ENCODE measurements at regions not wholly inside any gene's neighbourhood (a gene's known extent, or its start where the extent isn't known, plus 50 kb on each side); places are given as distances from the start of the nearest gene placed in this dataset.

- DNase-seq (ENCODE audit: low read depth in 1 of 2, low spot score in 2 of 2): no peak
- Histone ChIP-seq H3K79me1 (ENCODE audit: low read depth, low read length) (no peaks in the 10 kb centered on the region), H3K4me2 (ENCODE audit: insufficient read depth in 1 of 2, low read depth in 2 of 2, low read length in 2 of 2) (no peak overlapping the region), H4K20me1 (replicated peaks in 1 of 2; ENCODE audit: control insufficient read depth in 1 of 2, insufficient read depth in 2 of 2, low read length in 2 of 2) (no peaks in the 10 kb centered on the region), H3K14ac (ENCODE audit: insufficient read length) (no peak overlapping the region), H2BK15ac (ENCODE audit: low read length) (no peak overlapping the region), H4K8ac (ENCODE audit: extremely low read depth, insufficient read depth, low read length) (no peak overlapping the region), H3K27me3 (replicated peaks in 1 of 4; ENCODE audit: control insufficient read depth in 3 of 4, extremely low read depth in 1 of 4, insufficient read depth in 3 of 4, low read length in 3 of 4) (no peaks in the 10 kb centered on the region), H4K91ac (replicated peaks; ENCODE audit: insufficient read length, low read length) (no peak overlapping the region), H3K4ac (replicated peaks; ENCODE audit: insufficient read length, low read depth, low read length) (no peak overlapping the region), H2BK12ac (ENCODE audit: low read depth, low read length) (no peak overlapping the region), H2BK20ac (ENCODE audit: low read length) (no peak overlapping the region), H2AFZ (ENCODE audit: low read length) (no peak overlapping the region), H2BK5ac (ENCODE audit: low read depth, low read length) (no peak overlapping the region), H3K79me2 (ENCODE audit: control insufficient read depth in 1 of 2, insufficient read depth in 2 of 2, low read length in 2 of 2) (no peaks in the 10 kb centered on the region), H3K18ac (ENCODE audit: extremely low read depth, low read length) (no peak overlapping the region), H3K56ac (replicated peaks; ENCODE audit: insufficient read length, low read depth, low read length) (no peak overlapping the region), H2AK5ac (ENCODE audit: low read depth, low read length) (no peak overlapping the region), H4K5ac (ENCODE audit: insufficient read length, low read depth, low read length) (no peak overlapping the region), H3K27ac (ENCODE audit: low read depth, low read length) (no peak overlapping the region), H3K9me3 (ENCODE audit: insufficient read depth in 2 of 2, low read depth in 1 of 2, low read length in 1 of 2) (no peaks in the 10 kb centered on the region), H2BK120ac (replicated peaks; ENCODE audit: low read depth, low read length) (no peak overlapping the region), H3K9ac (replicated peaks in 1 of 4; ENCODE audit: extremely low read depth in 1 of 4, low read depth in 3 of 4, low read length in 3 of 4) (no peak overlapping the region), H3K23me2 (ENCODE audit: low read depth, low read length) (no peaks in the 10 kb centered on the region), H3K23ac (ENCODE audit: insufficient read length) (no peak overlapping the region), H3K4me3 (ENCODE audit: extremely low read depth in 1 of 4, insufficient read depth in 2 of 4, low read depth in 3 of 4, low read length in 4 of 4) (no peak overlapping the region), H3K4me1 (replicated peaks in 1 of 4; ENCODE audit: control insufficient read depth in 3 of 4, insufficient read depth in 4 of 4, low read length in 3 of 4) (no peaks in the 10 kb centered on the region), H3K36me3 (ENCODE audit: control insufficient read depth in 2 of 4, insufficient read depth in 4 of 4, low read length in 3 of 4) (no peaks in the 10 kb centered on the region)
- ChIA-PET POLR2A (ENCODE audit: partially characterized antibody) (no interaction called here), CTCF (ENCODE audit: partially characterized antibody) (no interaction called here)
- WGBS, 2 experiments (ENCODE audit: extremely low coverage in 1 of 2, insufficient coverage in 1 of 2, insufficient read length in 1 of 2, insufficient replicate concordance in 2 of 2, low coverage in 1 of 2, low lambda C conversion rate in 2 of 2, missing lambda C conversion rate in 1 of 2): 86% methylated on average over 4 of the region's 4 CpGs; no CpG with 5 or more reads in 1 of the 2 experiments
- FAIRE-seq: no peak
- no peak for TF ChIP-seq KDM1A (IDR thresholded peaks at IDR 0.05; ENCODE audit: borderline replicate concordance, low read length)
- no peak for TF ChIP-seq FOSL1 (IDR thresholded peaks at IDR 0.05; ENCODE audit: insufficient read depth, low read depth, low read length)
- no peak for TF ChIP-seq CTBP2 (IDR thresholded peaks at IDR 0.05; ENCODE audit: borderline replicate concordance, insufficient read depth, insufficient read length, low read length)
- TF ChIP-seq CREB1 (IDR thresholded peaks at IDR 0.05): no peak
- no peak for TF ChIP-seq BACH1 (IDR thresholded peaks at IDR 0.05; ENCODE audit: low read length)
Measured at GRCh38 chr11:101346591-101346990, 217.0 kb upstream of the PGR start.
